Common myeloid progenitor, CD34-positive (primary cell): ENCODE measurements at regions not wholly inside any gene's neighbourhood (a gene's known extent, or its start where the extent isn't known, plus 50 kb on each side); places are given as distances from the start of the nearest gene placed in this dataset.

Source experiments
- CTCF ChIA-PET: fragments of 350-600 bp; sonication (Branson Sonifier 250); formaldehyde crosslinking; loops from one replicate; lab custom pipeline; 2021; ENCODE audit warnings: antibody characterized with exemption; lab: Charles Lee
- POLR2A ChIA-PET: fragments of 350-600 bp; sonication (Branson Sonifier 250); formaldehyde crosslinking; loops from one replicate; lab custom pipeline; 2021; ENCODE audit warnings: antibody characterized with exemption; lab: Charles Lee
- DNase-seq, 3 donors: peaks; one replicate each; pipeline versions ENCODE4 v3.0.0 to v3.0.0-alpha.2; 2013
- H3K27ac ChIP-seq, 2 experiments: 1 replicate in 1 of 2; 2 replicates in 1 of 2; pipeline ENCODE4 v1.7.0; 2013; ENCODE audit warnings: inconsistent platforms in 2 of 2, low read length in 2 of 2, mild to moderate bottlenecking in 2 of 2, low read depth in 1 of 2, moderate library complexity in 1 of 2; ENCODE audit not compliant: severe bottlenecking in 2 of 2, insufficient read depth in 1 of 2, poor library complexity in 1 of 2
- H3K27me3 ChIP-seq, 5 experiments: replicated peaks in 2 of 5; 1 replicate in 3 of 5; 2 replicates in 2 of 5; pipeline versions ENCODE4 v1.6.1 to v1.7.0; 2013; ENCODE audit warnings: low read length in 4 of 5, mild to moderate bottlenecking in 2 of 5, moderate library complexity in 2 of 5, inconsistent platforms in 1 of 5; ENCODE audit not compliant: insufficient read depth in 5 of 5, control insufficient read depth in 4 of 5
- H3K36me3 ChIP-seq, 4 experiments: 1 replicate in 2 of 4; 2 replicates in 2 of 4; pipeline versions ENCODE4 v1.6.1 to v1.7.0; 2013; ENCODE audit warnings: low read length in 3 of 4, control low read depth in 1 of 4, mild to moderate bottlenecking in 1 of 4; ENCODE audit not compliant: control insufficient read depth in 4 of 4, insufficient read depth in 4 of 4
- H3K4me1 ChIP-seq, 4 experiments: 1 replicate in 3 of 4; 2 replicates in 1 of 4; pipeline versions ENCODE4 v1.6.1 to v1.7.1; 2013; ENCODE audit warnings: low read length in 3 of 4, mild to moderate bottlenecking in 3 of 4, control low read depth in 1 of 4, inconsistent platforms in 1 of 4, moderate library complexity in 1 of 4; ENCODE audit not compliant: control insufficient read depth in 4 of 4, insufficient read depth in 4 of 4; ENCODE audit errors: control extremely low read depth in 1 of 4
- H3K4me3 ChIP-seq, 7 experiments: 1 replicate in 4 of 7; 2 replicates in 3 of 7; pipeline versions ENCODE4 v1.5.1 to v1.7.0; 2013; ENCODE audit warnings: mild to moderate bottlenecking in 7 of 7, low read length in 6 of 7, moderate library complexity in 6 of 7, inconsistent platforms in 2 of 7, low read depth in 2 of 7, control low read depth in 1 of 7; ENCODE audit not compliant: insufficient read depth in 4 of 7, control insufficient read depth in 1 of 7; ENCODE audit errors: extremely low read depth in 1 of 7
- H3K9me3 ChIP-seq, 5 experiments: 1 replicate in 4 of 5; 2 replicates in 1 of 5; pipeline versions ENCODE4 v1.6.1 to v1.7.1; 2013; ENCODE audit warnings: low read length in 4 of 5, mild to moderate bottlenecking in 2 of 5, inconsistent platforms in 1 of 5, low read depth in 1 of 5, moderate library complexity in 1 of 5; ENCODE audit not compliant: control insufficient read depth in 4 of 5, insufficient read depth in 2 of 5; ENCODE audit errors: control extremely low read depth in 1 of 5
- WGBS: methylation state at CpG from one replicate; pipeline ENCODE4 v1.1.5; 2013; ENCODE audit not compliant: insufficient coverage; 5-methylcytosine and 5-hydroxymethylcytosine counted together

GRCh38 chr15:98330692-98331435 is 317.5 kb upstream of the IGF1R start:
- H3K27me3 ChIP-seq: peaks cover 0 to 6% (median 0%) of the 10 kb centered on the region in 5 experiments
- DNase-seq: no peak
- H3K9me3 ChIP-seq: peaks cover 0 to 3% (median 0%) of the 10 kb centered on the region in 5 experiments
- peaks cover 0 to 11% (median 0%) of the 10 kb centered on the region in 4 experiments for H3K4me1 ChIP-seq
- 59% methylated on average over 10 of the region's 10 CpGs for WGBS
- CTCF ChIA-PET: interaction anchor here (1.0 to 1.2 kb wide), 2 partner anchors 19 to 24 kb away, joined by 3 read pairs; no protein-coding TSS in a partner anchor
- H3K4me3 ChIP-seq: no peak overlapping the region
- H3K36me3 ChIP-seq: no peaks in the 10 kb centered on the region
- H3K27ac ChIP-seq: no peak overlapping the region
- POLR2A ChIA-PET: no interaction called here

GRCh38 chr15:98331676-98332075 is 316.7 kb upstream of the IGF1R start:
- Histone ChIP-seq H3K27me3 (peaks cover 0 to 6% (median 0%) of the 10 kb centered on the region in 5 experiments), H3K27ac (no peak overlapping the region), H3K9me3 (peaks cover 0 to 3% (median 0%) of the 10 kb centered on the region in 5 experiments), H3K4me3 (no peak overlapping the region), H3K36me3 (no peaks in the 10 kb centered on the region), H3K4me1 (peaks cover 0 to 13% (median 0%) of the 10 kb centered on the region in 4 experiments)
- DNase-seq: no peak
- POLR2A ChIA-PET: no interaction called here
- WGBS: 100% methylated on average over 2 of the region's 4 CpGs
- CTCF ChIA-PET: interaction anchor here (1.0 to 1.2 kb wide), 2 partner anchors 20 to 24 kb away, joined by 3 read pairs; no protein-coding TSS in a partner anchor

GRCh38 chr15:98333251-98333650 is 315.1 kb upstream of the IGF1R start:
- 100% methylated on average over 7 of the region's 7 CpGs for WGBS
- Histone ChIP-seq H3K4me3 (no peak overlapping the region), H3K36me3 (no peaks in the 10 kb centered on the region), H3K27me3 (peaks cover 0 to 6% (median 0%) of the 10 kb centered on the region in 5 experiments), H3K9me3 (peaks cover 0 to 3% (median 1%) of the 10 kb centered on the region in 5 experiments), H3K27ac (no peak overlapping the region), H3K4me1 (peaks cover 0 to 13% (median 0%) of the 10 kb centered on the region in 4 experiments)
- DNase-seq: no peak
- ChIA-PET CTCF (interaction anchor here (2.3 kb wide), 1 partner anchor 22 kb away, joined by 7 read pairs; no protein-coding TSS in a partner anchor), POLR2A (no interaction called here)

GRCh38 chr15:98342911-98343310 is 305.4 kb upstream of the IGF1R start:
- no peak for DNase-seq
- Histone ChIP-seq H3K4me3 (no peak overlapping the region), H3K4me1 (no peaks in the 10 kb centered on the region), H3K9me3 (peaks cover 0 to 2% (median 0%) of the 10 kb centered on the region in 5 experiments), H3K27me3 (no peaks in the 10 kb centered on the region), H3K27ac (no peak overlapping the region), H3K36me3 (no peaks in the 10 kb centered on the region)
- no CpG with 5 or more reads among the region's 3 CpGs for WGBS
- POLR2A ChIA-PET: interaction anchor here (0.6 kb wide), 1 partner anchor 31 kb away, joined by 3 read pairs; no protein-coding TSS in a partner anchor
- CTCF ChIA-PET: no interaction called here

GRCh38 chr15:98344591-98344990 is 303.7 kb upstream of the IGF1R start:
- Histone ChIP-seq H3K36me3 (no peaks in the 10 kb centered on the region), H3K27me3 (no peaks in the 10 kb centered on the region), H3K4me1 (no peaks in the 10 kb centered on the region), H3K27ac (no peak overlapping the region), H3K9me3 (no peaks in the 10 kb centered on the region), H3K4me3 (no peak overlapping the region)
- 100% methylated on average over 1 of the region's 2 CpGs for WGBS
- DNase-seq: no peak
- POLR2A ChIA-PET: no interaction called here
- CTCF ChIA-PET: no interaction called here

- Histone ChIP-seq H3K27ac (no peak overlapping the region), H3K4me3 (no peak overlapping the region), H3K27me3 (no peaks in the 10 kb centered on the region), H3K36me3 (no peaks in the 10 kb centered on the region), H3K4me1 (no peaks in the 10 kb centered on the region), H3K9me3 (peaks cover 0 to 8% (median 0%) of the 10 kb centered on the region in 5 experiments)
- ChIA-PET CTCF (interaction anchor here (1.4 kb wide), 1 partner anchor 38 kb away, joined by 3 read pairs; no protein-coding TSS in a partner anchor), POLR2A (no interaction called here)
- no peak for DNase-seq
- 74% methylated on average over 7 of the region's 7 CpGs for WGBS
Measured at GRCh38 chr15:98347001-98347400, 301.3 kb upstream of the IGF1R start.

- Histone ChIP-seq H3K4me1 (no peaks in the 10 kb centered on the region), H3K27me3 (no peaks in the 10 kb centered on the region), H3K9me3 (peaks cover 0 to 8% (median 0%) of the 10 kb centered on the region in 5 experiments), H3K27ac (no peak overlapping the region), H3K4me3 (no peak overlapping the region), H3K36me3 (no peaks in the 10 kb centered on the region)
- ChIA-PET CTCF (interaction anchor here (1.4 kb wide), 2 partner anchors 36 to 39 kb away, joined by 3 read pairs; no protein-coding TSS in a partner anchor), POLR2A (no interaction called here)
- WGBS: 94% methylated on average over 7 of the region's 7 CpGs
- no peak for DNase-seq
Measured at GRCh38 chr15:98347866-98348265, 300.5 kb upstream of the IGF1R start.
